SK-N-SH (cell line): ENCODE measurements at regions not wholly inside any gene's neighbourhood (a gene's known extent, or its start where the extent isn't known, plus 50 kb on each side); places are given as distances from the start of the nearest gene placed in this dataset.

ENCODE experiments used
- CTCF ChIA-PET: fragments of 300-600, 350-600 bp; formaldehyde crosslinking; extraction: SDS; loops from one replicate; lab custom pipeline; 2021; lab: Yijun Ruan, JAX
- POLR2A ChIA-PET: fragments of 350-600 bp; sonication (Branson Sonifier 250); formaldehyde crosslinking; extraction: SDS; loops from one replicate; lab custom pipeline; 2020; ENCODE audit warnings: antibody characterized with exemption, inconsistent platforms; lab: Yijun Ruan, JAX
- DNase-seq: peaks from one replicate; pipeline ENCODE4 v3.0.0; 2012
- H2AFZ ChIP-seq: fragments of 200-600 bp; sonication (generic); 2 replicates; pipeline ENCODE4 v1.8.1; 2016; ENCODE audit warnings: antibody characterized with exemption, mild to moderate bottlenecking, low read depth
- H3F3A ChIP-seq: fragments of 200-600 bp; sonication (generic); replicated peaks from 2 replicates; pipeline ENCODE3; 2016; ENCODE audit warnings: antibody characterized with exemption, mild to moderate bottlenecking; ENCODE audit not compliant: insufficient read depth
- H3K27ac ChIP-seq, 2 experiments: fragments of 200-500 bp in 1 of 2; fragments of 200-600 bp in 1 of 2; sonication (Bioruptor generic) in 1 of 2; sonication (generic), shearing (Covaris generic) in 1 of 2; 2 replicates each; pipeline versions ENCODE4 v1.5.1 to v1.6.1; 2014 to 2016; ENCODE audit warnings: low read depth in 2 of 2, inconsistent platforms in 1 of 2, low read length in 1 of 2, mild to moderate bottlenecking in 1 of 2, mixed read lengths in 1 of 2
- H3K27me3 ChIP-seq: fragments of 200-600 bp; sonication (generic), shearing (Covaris generic); 2 replicates; pipeline ENCODE4 v1.6.1; 2016; ENCODE audit warnings: mixed run types; ENCODE audit not compliant: insufficient read depth
- H3K36me3 ChIP-seq, 2 experiments: fragments of 200-500 bp in 1 of 2; fragments of 200-600 bp in 1 of 2; sonication (Bioruptor generic) in 1 of 2; sonication (generic) in 1 of 2; replicated peaks in 1 of 2; 2 replicates each; pipeline versions ENCODE3 to v1.5.1; 2014 to 2016; ENCODE audit warnings: low read length in 1 of 2, mild to moderate bottlenecking in 1 of 2; ENCODE audit not compliant: insufficient read depth in 2 of 2, control insufficient read depth in 1 of 2
- H3K4me1 ChIP-seq, 2 experiments: fragments of 200-500 bp in 1 of 2; fragments of 200-600 bp in 1 of 2; sonication (Bioruptor generic) in 1 of 2; sonication (generic), shearing (Covaris generic) in 1 of 2; 2 replicates each; pipeline versions ENCODE4 v1.5.1 to v1.6.1; 2014 to 2016; ENCODE audit warnings: low read depth in 1 of 2, low read length in 1 of 2, mixed run types in 1 of 2; ENCODE audit not compliant: insufficient read depth in 2 of 2, control insufficient read depth in 1 of 2
- H3K4me2 ChIP-seq: fragments of 200-600 bp; sonication (generic), shearing (Covaris generic); 2 replicates; pipeline ENCODE4 v1.6.1; 2017; ENCODE audit warnings: mixed run types
- H3K4me3 ChIP-seq, 2 experiments: fragments of 200-500 bp in 1 of 2; fragments of 200-600 bp in 1 of 2; sonication (Bioruptor generic) in 1 of 2; sonication (generic), shearing (Covaris generic) in 1 of 2; 2 replicates each; pipeline versions ENCODE4 v1.5.1 to v1.8.1; 2014 to 2016; ENCODE audit warnings: low read depth in 2 of 2, inconsistent platforms in 1 of 2, low read length in 1 of 2, mild to moderate bottlenecking in 1 of 2, mixed read lengths in 1 of 2, moderate library complexity in 1 of 2
- H3K79me2 ChIP-seq: fragments of 200-600 bp; sonication (generic); 2 replicates; pipeline ENCODE4 v1.8.1; 2017; ENCODE audit warnings: mild to moderate bottlenecking; ENCODE audit not compliant: insufficient read depth
- H3K9ac ChIP-seq: fragments of 200-600 bp; sonication (generic); 2 replicates; pipeline ENCODE4 v1.6.1; 2017; ENCODE audit warnings: mixed run types
- H3K9me2 ChIP-seq: fragments of 200-600 bp; sonication (generic); 2 replicates; pipeline ENCODE4 v1.6.1; 2017; ENCODE audit warnings: mixed run types
- H3K9me3 ChIP-seq: fragments of 200-600 bp; sonication (generic); 2 replicates; pipeline ENCODE4 v1.6.1; 2017; ENCODE audit warnings: mixed run types, mild to moderate bottlenecking, moderate library complexity
- H4K20me1 ChIP-seq: fragments of 200-600 bp; sonication (generic); 2 replicates; pipeline ENCODE4 v1.6.1; 2017; ENCODE audit warnings: mild to moderate bottlenecking, mixed run types; ENCODE audit not compliant: insufficient read depth
- CHD2 ChIP-seq: fragments of 150-350 bp; IDR thresholded peaks from 2 replicates; pipeline ENCODE4 v1.6.1; 2018; ENCODE audit warnings: low read length; ENCODE audit not compliant: partially characterized antibody
- ELF1 ChIP-seq: IDR thresholded peaks from 2 replicates; pipeline ENCODE4 v1.4.0; 2012
- EP300 ChIP-seq, 2 experiments: IDR thresholded peaks; 2 replicates each; pipeline versions ENCODE4 v1.4.0 to v1.6.1; 2012; ENCODE audit warnings: borderline replicate concordance in 1 of 2, low read depth in 1 of 2, low read length in 1 of 2
- EZH2phosphoT487 ChIP-seq: fragments of 200-600 bp; sonication (generic); IDR thresholded peaks from 2 replicates; pipeline ENCODE4 v1.6.1; 2017; ENCODE audit warnings: low read depth, mixed run types, mild to moderate bottlenecking, antibody characterized with exemption, moderate library complexity, borderline replicate concordance
- FOSL2 ChIP-seq: IDR thresholded peaks from 2 replicates; pipeline ENCODE4 v1.4.0; 2012; ENCODE audit warnings: low read depth, mild to moderate bottlenecking, moderate library complexity, borderline replicate concordance
- FOXJ3 ChIP-seq: sonication (generic); formaldehyde crosslinking; IDR thresholded peaks from 2 replicates; pipeline ENCODE4 v1.5.1; 2020; ENCODE audit warnings: mild to moderate bottlenecking, missing genetic modification reagents
- FOXM1 ChIP-seq: IDR thresholded peaks from 2 replicates; pipeline ENCODE4 v1.4.0; 2012; ENCODE audit warnings: low read depth, mild to moderate bottlenecking
- GABPA ChIP-seq: IDR thresholded peaks from 2 replicates; pipeline ENCODE4 v1.4.0; 2012; ENCODE audit warnings: low read depth, mild to moderate bottlenecking
- MXI1 ChIP-seq: IDR thresholded peaks from 2 replicates; pipeline ENCODE4 v1.6.1; 2012; ENCODE audit warnings: mild to moderate bottlenecking, low read depth, low read length, improper control_type of control experiment
- NFIC ChIP-seq: IDR thresholded peaks from 2 replicates; pipeline ENCODE4 v1.4.0; 2012; ENCODE audit warnings: borderline replicate concordance
- NRF1 ChIP-seq: IDR thresholded peaks from 2 replicates; pipeline ENCODE4 v1.6.1; 2012; ENCODE audit warnings: low read depth, mild to moderate bottlenecking, low read length
- RCOR1 ChIP-seq: fragments of 150-350 bp; IDR thresholded peaks from 2 replicates; pipeline ENCODE4 v1.6.1; 2017; ENCODE audit warnings: antibody characterized with exemption, low read length
- RXRA ChIP-seq: IDR thresholded peaks from 2 replicates; pipeline ENCODE4 v1.4.0; 2012; ENCODE audit warnings: low read depth, mild to moderate bottlenecking, borderline replicate concordance
- SIN3A ChIP-seq: IDR thresholded peaks from 2 replicates; pipeline ENCODE4 v1.6.1; 2012; ENCODE audit warnings: low read depth, mild to moderate bottlenecking, low read length, moderate library complexity, borderline replicate concordance
- TAF1 ChIP-seq: IDR thresholded peaks from 2 replicates; pipeline ENCODE4 v1.6.1; 2012; ENCODE audit warnings: low read depth, mild to moderate bottlenecking, low read length, moderate library complexity, borderline replicate concordance
- TCF12 ChIP-seq: IDR thresholded peaks from 2 replicates; pipeline ENCODE4 v1.4.0; 2012
- TEAD4 ChIP-seq: IDR thresholded peaks from 2 replicates; pipeline ENCODE4 v1.4.0; 2012; ENCODE audit warnings: mild to moderate bottlenecking, borderline replicate concordance; ENCODE audit not compliant: insufficient read depth
- WGBS: methylation state at CpG from one replicate; pipeline ENCODE4 v1.1.6; 2017; ENCODE audit warnings: low lambda C conversion rate; 5-methylcytosine and 5-hydroxymethylcytosine counted together
- TF ChIP-seq, protein P1 (sequence below): IDR thresholded peaks from 2 replicates; pipeline ENCODE4 v1.4.0; 2012; ENCODE audit warnings: low read depth
- TF ChIP-seq, protein P2 (sequence below): fragments of 150-350 bp; IDR thresholded peaks from 2 replicates; pipeline ENCODE4 v1.6.1; 2017; ENCODE audit warnings: antibody characterized with exemption, low read length, low read depth, borderline replicate concordance
- TF ChIP-seq, protein P3 (sequence below): IDR thresholded peaks from 2 replicates; pipeline ENCODE4; 2012

DNA sequence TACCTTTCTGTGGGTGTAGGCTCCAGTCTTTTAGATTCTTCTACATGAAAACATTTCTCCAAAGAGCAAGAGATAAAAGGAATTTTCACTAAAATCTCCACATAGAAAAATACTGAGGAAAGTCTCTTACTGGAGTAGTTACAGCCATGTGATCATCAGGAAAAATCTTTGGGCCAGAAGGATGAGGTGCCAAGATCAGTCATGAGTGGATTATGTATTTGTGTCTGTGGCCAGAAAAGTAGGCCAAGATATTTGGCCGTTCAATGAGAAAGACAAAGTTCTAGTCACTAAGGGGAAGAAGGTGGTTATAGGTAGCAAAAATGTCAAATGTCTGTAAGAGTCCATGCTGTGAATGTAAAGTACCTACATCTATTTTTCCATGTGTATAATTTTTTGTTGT, 339.3 kb downstream of the NSUN3 start:
- H2AFZ ChIP-seq = no peak overlapping the region
- no peak overlapping the region for H3K4me3 ChIP-seq
- 57% methylated on average over 1 of the region's 1 CpG for WGBS
- H3K4me1 ChIP-seq = no peaks in the 10 kb centered on the region
- no peaks in the 10 kb centered on the region for H4K20me1 ChIP-seq
- no peak for DNase-seq
- H3F3A ChIP-seq = no peaks in the 10 kb centered on the region
- no peak overlapping the region for H3K27ac ChIP-seq
- ChIA-PET POLR2A (no interaction called here), CTCF (no interaction called here)
- no peaks in the 10 kb centered on the region for H3K27me3 ChIP-seq
- H3K9me2 ChIP-seq = no peaks in the 10 kb centered on the region
- H3K9ac ChIP-seq = no peak overlapping the region
- no peaks in the 10 kb centered on the region for H3K36me3 ChIP-seq
- no peak overlapping the region for H3K4me2 ChIP-seq
- H3K9me3 ChIP-seq = no peaks in the 10 kb centered on the region
- no peaks in the 10 kb centered on the region for H3K79me2 ChIP-seq
- TF ChIP-seq TAF1 (no peak), SIN3A (no peak), TEAD4 (no peak), EP300 (IDR thresholded peaks at IDR 0.05; ENCODE audit: borderline replicate concordance in 1 of 2, low read depth in 1 of 2, low read length in 1 of 2) (no peak), RXRA (no peak), FOXM1 (no peak), MXI1 (no peak), NFIC (no peak), CHD2 (no peak), NRF1 (no peak), FOXJ3 (CRISPR knock-in tag) (no peak), RCOR1 (no peak), EZH2phosphoT487 (no peak), GABPA (no peak), ELF1 (no peak), TCF12 (no peak), FOSL2 (no peak)
- TF ChIP-seq, protein P1, sequence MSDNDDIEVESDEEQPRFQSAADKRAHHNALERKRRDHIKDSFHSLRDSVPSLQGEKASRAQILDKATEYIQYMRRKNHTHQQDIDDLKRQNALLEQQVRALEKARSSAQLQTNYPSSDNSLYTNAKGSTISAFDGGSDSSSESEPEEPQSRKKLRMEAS = no peak
- TF ChIP-seq, protein P2, sequence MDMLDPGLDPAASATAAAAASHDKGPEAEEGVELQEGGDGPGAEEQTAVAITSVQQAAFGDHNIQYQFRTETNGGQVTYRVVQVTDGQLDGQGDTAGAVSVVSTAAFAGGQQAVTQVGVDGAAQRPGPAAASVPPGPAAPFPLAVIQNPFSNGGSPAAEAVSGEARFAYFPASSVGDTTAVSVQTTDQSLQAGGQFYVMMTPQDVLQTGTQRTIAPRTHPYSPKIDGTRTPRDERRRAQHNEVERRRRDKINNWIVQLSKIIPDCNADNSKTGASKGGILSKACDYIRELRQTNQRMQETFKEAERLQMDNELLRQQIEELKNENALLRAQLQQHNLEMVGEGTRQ = no peak
- TF ChIP-seq, protein P3, sequence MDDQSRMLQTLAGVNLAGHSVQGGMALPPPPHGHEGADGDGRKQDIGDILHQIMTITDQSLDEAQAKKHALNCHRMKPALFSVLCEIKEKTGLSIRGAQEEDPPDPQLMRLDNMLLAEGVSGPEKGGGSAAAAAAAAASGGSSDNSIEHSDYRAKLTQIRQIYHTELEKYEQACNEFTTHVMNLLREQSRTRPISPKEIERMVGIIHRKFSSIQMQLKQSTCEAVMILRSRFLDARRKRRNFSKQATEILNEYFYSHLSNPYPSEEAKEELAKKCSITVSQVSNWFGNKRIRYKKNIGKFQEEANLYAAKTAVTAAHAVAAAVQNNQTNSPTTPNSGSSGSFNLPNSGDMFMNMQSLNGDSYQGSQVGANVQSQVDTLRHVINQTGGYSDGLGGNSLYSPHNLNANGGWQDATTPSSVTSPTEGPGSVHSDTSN = no peak
